ENCODE measurements at regions not wholly inside any gene's neighbourhood (a gene's known extent, or its start where the extent isn't known, plus 50 kb on each side); places are given as distances from the start of the nearest gene placed in this dataset.
"Not testable (repeated sequence)": the region's sequence is repeated elsewhere in the genome, so short reads cannot be mapped to it uniquely, and the experiment has no call there.

DNA sequence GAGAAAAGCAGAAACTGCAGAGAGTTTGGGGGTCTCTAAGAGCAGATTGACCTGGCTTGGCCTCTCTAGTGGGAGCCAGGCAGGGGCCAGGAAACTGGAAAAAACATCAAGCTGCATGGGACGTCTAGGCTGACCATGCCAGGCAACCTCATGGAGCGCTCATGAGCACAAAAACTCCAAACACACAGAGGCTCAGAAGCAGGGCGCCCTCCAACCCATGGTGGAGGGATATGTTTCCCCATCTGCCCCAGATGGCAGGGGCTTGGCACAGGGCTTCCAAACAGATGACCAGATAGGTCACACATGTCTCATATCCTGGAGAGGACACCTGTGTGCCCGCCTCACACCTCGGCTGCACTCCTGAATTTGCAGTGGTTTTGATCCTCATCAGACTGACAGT, 879.0 kb downstream of the UQCRFS1 start:
- DNase-seq: no peak

- no peak for DNase-seq
These were observed 880.1 kb downstream of the UQCRFS1 start for GRCh38 chr19:28332886-28333285.

DNA sequence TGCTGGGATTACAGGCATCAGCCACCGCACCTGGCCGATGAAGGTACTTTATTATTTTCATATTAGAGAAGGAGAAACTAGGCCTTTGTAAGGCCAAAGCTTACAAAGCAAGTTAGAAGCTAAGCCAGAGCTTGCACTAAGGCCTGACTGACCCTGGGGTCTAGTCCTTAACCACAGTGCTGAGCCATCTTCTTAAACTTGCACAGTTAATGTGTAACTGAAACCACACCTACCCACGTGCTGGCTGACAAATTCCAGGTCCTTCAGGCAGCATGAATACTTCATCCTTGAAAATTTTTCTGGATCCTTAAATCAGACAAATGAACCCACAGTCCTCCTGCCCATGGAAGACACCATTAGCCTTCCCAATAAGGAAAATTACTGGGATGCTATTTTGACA, 880.6 kb downstream of the UQCRFS1 start:
- DNase-seq: no peak

DNA sequence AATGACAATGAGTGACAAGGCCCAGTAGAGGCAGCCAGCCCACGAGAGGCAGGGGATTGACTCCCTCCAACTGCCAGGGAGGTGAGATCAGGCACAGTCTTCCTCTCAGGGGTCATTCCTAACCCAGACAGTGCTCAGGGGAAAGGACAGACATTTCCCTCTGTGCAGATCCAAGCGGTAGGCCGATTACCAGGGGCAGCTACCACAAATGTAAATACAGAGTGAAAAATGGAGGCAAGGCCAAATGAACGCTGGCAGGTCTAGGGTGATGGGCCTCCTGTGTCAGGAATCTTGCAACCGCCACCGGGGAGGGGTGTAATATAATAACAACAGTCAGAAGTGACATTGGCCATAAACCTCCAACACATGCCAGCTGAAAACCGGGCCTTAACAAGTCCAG, 881.4 kb downstream of the UQCRFS1 start:
- no peak for DNase-seq

DNA sequence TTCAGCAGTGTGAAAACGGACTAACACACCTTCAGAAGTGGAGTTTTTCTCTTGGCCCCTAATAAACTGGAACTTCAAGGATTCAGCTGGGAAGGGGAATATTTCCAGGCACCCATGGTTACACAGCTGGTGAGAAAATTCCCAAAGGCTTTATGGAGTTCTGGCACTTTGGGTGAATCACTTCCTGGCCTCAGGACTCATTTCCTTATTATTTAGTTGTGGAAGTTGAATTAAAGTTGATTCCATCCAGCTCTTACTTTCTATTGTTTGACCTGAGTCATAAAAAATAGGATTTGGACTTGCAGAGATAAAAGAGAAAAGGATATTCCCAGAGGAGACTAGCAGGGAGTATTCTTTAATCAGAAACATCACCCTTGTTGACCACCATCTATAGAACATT, 882.1 kb downstream of the UQCRFS1 start:
- no peak for DNase-seq

GRCh38 chr19:28329429-28329828, 883.5 kb downstream of the UQCRFS1 start:
- DNase-seq: no peak

DNA sequence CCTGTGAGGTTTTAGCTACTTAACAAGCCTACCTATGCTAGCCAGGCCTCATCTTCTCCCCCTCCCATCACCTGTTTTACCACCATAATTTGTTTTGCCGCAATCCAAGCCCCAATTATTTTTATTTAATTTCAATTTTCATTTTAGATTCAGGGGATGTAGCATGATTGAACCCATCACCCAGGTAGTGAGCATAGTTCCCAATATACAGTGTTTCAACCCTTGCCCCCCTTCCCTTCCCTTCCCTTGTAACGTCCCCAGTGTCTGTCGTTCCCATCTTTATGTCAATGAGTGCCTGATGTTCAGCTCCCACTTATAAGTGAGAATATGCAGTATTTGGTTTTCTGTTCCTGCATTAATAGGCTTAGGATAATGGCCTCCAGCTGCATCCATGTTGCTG, 885.0 kb downstream of the UQCRFS1 start:
- DNase-seq: no peak

DNA sequence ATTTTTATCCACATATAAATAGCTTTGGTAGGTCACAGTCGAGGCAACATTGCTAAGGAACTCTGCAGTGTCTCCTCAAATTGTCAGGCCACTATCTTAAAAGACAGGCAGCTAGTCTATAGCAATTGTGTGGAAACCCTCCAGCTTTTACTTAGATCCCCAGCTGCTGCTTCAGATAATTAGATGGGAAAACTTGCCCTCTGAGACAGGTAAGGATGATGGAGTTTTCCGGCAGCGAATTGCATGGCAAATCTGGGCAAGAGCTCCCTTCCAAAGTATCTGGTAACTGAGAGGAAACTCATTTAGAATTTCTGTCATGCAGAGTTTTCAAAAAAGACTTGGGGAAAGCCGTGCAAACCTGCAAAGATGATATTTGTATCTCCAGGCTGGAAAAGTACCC, 886.2 kb downstream of the UQCRFS1 start:
- DNase-seq: no peak

DNA sequence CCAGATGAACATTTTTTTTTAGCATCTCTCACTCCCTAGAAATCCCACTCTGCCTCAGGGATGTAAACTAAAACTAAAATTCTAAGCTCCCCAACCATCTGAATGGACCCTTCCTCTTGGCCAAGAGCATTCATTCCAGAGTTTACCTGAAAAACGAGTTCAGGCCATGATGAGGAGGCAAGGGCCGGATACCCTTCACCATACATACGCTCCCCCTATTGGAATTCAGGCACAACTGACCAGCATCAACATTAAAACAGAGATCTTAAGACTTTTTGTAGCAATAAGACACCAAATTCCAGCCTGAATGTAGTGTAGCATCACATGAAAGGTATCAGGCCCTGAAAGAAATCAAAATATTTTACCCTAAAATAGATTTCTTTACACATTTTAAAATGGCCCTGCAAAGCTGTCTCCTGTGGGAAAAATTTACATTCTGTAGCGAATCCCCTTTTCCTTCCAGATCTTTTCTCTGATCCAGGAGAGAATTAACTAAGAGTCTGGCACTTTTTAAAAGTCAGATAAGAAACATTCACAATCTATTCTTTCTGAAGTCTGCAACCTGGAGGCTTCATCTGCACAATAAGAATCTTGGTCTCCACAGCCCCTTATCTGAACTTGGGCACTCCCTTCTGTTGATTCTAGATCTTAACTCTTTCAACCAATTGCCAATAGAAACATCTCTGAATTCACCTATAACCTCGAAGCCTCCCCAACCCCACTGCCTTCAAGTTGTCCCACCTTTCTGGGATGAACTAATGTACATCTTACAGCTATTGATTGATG, 888.5 kb downstream of the UQCRFS1 start:
- no peak for DNase-seq

DNA sequence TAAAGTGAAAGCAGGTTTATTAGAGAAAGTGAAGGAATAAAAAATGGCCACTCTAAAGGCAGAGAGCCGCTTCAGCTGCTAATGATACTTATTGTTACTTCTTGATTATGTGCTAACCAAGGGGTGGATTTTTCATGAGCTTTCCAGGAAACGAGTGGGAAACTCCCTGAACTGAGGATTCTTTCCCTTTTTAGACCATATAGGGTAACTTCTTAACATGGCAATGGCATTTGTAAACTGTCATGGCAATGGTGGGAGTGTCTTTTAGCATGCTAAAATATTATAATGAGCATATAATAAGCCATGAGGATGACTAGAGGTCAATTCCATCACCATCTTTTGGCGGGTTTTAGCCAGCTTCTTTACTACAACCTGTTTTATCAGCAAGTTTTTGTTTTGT, 890.0 kb downstream of the UQCRFS1 start:
- DNase-seq: no peak

- DNase-seq: no peak
These were observed 890.5 kb downstream of the UQCRFS1 start for GRCh38 chr19:28322491-28322890.

GRCh38 chr19:28319918-28320317, 893.0 kb downstream of the UQCRFS1 start:
- DNase-seq: no peak

- DNase-seq: no peak
These were observed 893.7 kb downstream of the UQCRFS1 start for GRCh38 chr19:28319227-28319626.

DNA sequence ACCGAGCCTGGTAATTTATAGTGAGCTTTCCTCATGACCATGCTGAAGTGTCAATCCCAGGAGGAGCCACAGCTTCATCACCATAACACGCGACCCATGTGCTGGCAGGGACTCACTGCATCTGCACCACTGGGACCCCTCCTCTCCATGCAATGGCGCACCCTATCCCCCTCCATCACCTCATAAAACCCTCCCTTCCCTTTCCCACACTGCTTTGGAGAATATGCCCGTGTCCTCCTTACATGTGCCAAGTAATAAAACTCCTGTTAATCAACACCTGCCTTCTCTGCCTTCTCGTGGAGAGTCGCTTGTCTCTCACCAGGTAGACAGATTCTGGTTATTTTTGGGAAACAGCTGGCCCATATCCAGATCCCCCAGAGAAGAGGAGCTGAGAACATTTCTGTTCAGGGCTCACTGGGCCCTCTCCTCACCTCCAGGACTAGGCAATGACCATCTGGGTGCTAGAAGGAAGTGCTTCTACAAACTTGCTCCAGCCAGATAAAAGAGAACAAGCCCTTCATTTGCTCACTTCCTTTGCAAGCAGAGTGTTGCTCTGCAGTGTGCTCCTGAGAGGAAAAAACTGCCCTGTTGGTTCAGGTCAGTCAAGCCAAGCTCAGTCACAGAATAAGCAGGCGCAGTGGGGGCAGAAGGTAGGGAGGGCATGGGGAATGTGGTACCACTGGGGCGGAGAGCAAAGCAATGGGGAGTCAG, 894.3 kb downstream of the UQCRFS1 start:
- DNase-seq: no peak

DNA sequence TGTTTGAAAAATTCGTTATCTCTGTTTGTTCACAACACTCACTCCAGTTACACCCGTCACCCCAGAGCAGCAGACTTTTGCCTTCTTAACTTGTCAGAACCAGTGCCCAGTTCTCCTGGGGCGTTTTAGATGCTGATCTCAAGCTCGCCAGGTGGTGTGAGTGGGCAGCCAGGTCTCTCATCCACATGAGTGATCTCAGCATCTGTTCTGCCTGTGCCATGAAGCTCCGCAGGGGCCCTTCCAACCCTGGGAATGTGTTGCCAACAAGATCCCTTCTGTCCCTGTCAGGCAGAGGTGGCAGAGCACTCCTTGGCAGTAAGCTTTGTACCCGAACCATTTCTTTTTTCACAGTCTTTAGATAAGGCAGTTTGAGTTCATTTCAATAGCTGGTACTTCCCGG, 896.5 kb downstream of the UQCRFS1 start:
- DNase-seq: no peak

GRCh38 chr19:28314756-28315155, 898.2 kb downstream of the UQCRFS1 start:
- no peak for DNase-seq

DNA sequence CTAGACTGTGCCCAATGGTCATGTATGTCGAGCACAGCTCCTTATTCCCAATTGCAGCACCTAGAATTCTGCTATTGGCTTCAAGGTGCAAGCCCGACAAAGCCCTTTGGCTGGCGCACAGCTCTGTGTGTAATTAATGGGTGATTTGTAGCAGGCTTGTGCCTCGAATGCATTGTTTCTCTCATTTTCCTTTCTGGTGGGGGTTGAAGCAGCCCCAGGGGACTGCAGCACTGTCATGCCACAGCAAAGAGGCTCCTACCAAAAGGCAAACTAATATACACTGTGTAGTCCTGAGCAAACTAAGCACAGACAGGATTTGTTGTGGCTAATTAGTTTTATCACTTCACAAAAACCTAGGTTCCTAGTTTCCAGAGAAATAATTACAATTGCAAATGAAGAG, 898.7 kb downstream of the UQCRFS1 start:
- no peak for DNase-seq

- no peak for DNase-seq
These were observed 899.3 kb downstream of the UQCRFS1 start for GRCh38 chr19:28313633-28314032.

DNA sequence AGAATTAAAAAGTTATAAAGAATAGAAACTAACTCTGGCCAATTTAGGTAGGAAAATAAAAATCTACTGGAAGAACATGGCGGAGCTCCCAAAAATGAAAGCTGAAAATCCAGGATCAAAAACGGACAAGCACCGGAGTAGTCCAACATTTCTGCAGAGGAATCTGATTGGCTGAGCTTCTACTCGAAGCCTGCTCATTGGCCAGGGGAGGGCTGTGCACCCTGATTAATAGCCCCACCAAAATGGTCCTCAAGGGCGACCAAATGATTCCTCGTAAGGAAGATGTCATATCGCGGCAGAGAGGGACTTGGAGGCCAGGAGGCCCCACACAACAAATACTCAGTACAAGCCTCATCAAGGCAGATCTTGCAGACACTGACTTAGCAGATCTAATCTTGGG, 900.7 kb downstream of the UQCRFS1 start:
- no peak for DNase-seq

DNA sequence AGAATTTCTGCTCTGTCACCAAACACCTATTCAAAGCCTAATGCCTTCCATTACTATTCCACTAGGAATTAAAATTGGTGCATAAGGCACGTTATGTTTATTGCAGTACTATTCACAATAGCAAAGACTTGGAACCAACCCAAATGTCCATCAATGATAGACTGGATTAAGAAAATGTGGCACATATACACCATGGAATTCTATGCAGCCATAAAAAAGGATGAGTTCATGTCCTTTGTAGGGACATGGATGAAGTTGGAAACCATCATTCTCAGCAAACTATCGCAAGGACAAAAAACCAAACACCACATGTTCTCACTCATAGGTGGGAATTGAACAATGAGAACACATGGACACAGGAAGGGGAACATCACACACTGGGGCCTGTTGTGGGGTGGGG, 902.1 kb downstream of the UQCRFS1 start:
- not testable (repeated sequence) for DNase-seq

- no peak for DNase-seq
These were observed 903.9 kb downstream of the UQCRFS1 start for GRCh38 chr19:28309070-28309469.

DNA sequence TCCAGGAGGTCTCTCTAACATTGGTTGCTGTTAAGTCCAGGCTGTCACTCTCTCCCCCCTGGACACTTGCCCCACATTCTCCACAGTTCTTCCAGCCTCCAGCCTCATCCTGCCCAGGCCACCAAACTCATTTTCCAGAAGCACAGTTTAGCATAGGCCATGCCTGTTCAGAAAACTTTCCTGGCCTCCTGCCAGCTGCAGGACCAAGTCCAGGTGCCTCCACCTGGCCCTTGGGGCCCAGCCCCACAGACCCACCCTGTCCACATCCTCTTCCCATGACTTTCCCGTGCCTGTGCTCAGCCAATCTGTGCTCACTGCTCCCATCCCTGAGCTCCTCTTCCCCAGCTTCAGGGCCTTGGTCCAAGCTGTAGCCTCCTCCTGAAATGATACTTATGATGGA, 905.0 kb downstream of the UQCRFS1 start:
- no peak for DNase-seq

DNA sequence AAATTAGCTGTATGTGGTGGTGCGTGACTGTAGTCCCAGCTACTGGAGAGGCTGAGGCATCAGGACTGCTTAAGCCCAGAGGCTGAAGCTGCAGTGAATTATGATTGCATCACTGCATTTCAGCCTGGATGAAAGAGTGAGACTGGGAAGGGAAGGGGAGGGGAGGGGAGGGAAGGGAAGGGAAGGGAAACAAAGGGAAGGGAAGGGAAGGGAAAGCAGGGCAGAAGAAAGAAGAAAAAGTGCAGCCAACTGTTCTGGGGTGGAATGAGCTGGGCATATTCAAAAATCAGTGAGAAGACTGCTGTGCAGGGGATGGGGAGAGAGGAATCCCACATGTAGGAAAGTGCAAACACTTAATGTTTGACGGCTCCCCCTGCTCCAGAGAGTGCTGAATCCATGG, 905.5 kb downstream of the UQCRFS1 start:
- no peak for DNase-seq

DNA sequence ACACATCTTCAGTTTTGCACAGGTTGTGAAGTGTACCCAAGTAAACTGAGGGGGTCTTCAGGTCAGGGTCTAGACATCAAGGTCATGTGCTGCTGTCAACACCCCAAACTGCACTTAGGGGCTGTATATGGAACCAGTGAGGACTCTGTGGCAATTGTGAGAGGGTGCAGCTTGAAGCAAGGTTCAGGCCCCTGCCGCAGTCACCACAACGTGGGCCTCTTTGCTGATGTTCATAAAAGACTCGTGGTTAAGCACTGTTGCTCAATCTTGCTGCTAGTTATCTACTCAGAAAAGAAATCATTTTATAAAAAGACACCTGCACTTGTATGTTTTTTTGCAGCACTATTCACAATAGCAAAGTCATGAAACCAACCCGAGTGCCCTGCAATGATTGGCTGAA, 907.4 kb downstream of the UQCRFS1 start:
- DNase-seq: no peak

DNA sequence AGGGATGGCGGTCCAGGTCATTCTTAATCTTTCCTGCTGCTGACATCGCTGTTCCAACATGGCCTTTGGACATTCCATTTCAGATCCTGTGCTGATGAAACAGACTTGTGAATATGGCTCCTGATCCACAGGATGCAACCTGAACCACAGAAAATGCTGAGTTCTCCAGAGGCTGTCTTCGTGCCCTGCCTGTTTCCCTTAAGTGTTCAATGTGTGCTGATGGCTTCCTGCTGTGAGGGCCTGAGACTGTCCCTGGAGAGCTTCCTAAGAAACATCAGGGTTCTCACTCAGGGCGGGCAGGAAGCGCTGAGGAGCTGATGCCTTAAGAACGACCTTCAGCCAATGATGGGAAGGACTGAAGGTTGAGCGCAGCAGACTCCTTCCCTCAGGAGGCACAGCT, 909.4 kb downstream of the UQCRFS1 start:
- DNase-seq: no peak
